Spleen (tissue), 11 donors: ENCODE measurements at regions not wholly inside any gene's neighbourhood (a gene's known extent, or its start where the extent isn't known, plus 50 kb on each side); places are given as distances from the start of the nearest gene placed in this dataset.

Experiments used
- DNase-seq: peaks from one replicate; pipeline ENCODE4 v3.0.0-alpha.2; 2020
- H3K27ac ChIP-seq, 8 donors: fragments of 200-600 bp; sonication (generic) in 7 of 8; 1 replicate in 4 of 8; 2 replicates in 4 of 8; pipeline versions ENCODE4 v1.5.0 to v1.8.0; 2016 to 2021; ENCODE audit warnings: inconsistent platforms in 4 of 8, mild to moderate bottlenecking in 4 of 8, moderate library complexity in 1 of 8
- H3K27me3 ChIP-seq, 7 donors: fragments of 200-600 bp; sonication (generic) in 6 of 7; replicated peaks in 1 of 7; 1 replicate in 4 of 7; 2 replicates in 3 of 7; pipeline versions ENCODE4 v1.5.0 to v1.8.0; 2016 to 2021; ENCODE audit warnings: inconsistent platforms in 3 of 7, mild to moderate bottlenecking in 1 of 7
- H3K36me3 ChIP-seq, 6 donors: fragments of 200-600 bp; sonication (generic) in 5 of 6; 1 replicate in 4 of 6; 2 replicates in 2 of 6; pipeline versions ENCODE4 v1.5.0 to v1.8.0; 2016 to 2021; ENCODE audit warnings: inconsistent platforms in 2 of 6
- H3K4me1 ChIP-seq, 6 donors: fragments of 200-600 bp; sonication (generic) in 5 of 6; 1 replicate in 3 of 6; 2 replicates in 3 of 6; pipeline versions ENCODE4 v1.5.0 to v1.8.0; 2016 to 2021; ENCODE audit warnings: inconsistent platforms in 3 of 6
- H3K4me3 ChIP-seq, 8 donors: fragments of 200-600 bp; sonication (generic) in 7 of 8; 1 replicate in 4 of 8; 2 replicates in 4 of 8; pipeline versions ENCODE4 v1.5.0 to v1.8.0; 2016 to 2021; ENCODE audit warnings: inconsistent platforms in 4 of 8, mild to moderate bottlenecking in 4 of 8, moderate library complexity in 2 of 8
- H3K9me3 ChIP-seq, 8 donors: fragments of 200-600 bp; sonication (generic) in 7 of 8; 1 replicate in 4 of 8; 2 replicates in 4 of 8; pipeline versions ENCODE4 v1.5.0 to v1.8.0; 2016 to 2021; ENCODE audit warnings: inconsistent platforms in 4 of 8
- POLR2A ChIP-seq, 3 donors: fragments of 450-650 bp; IDR thresholded peaks; one replicate each; pipeline ENCODE4 v1.5.1; 2017; ENCODE audit warnings: antibody characterized with exemption in 3 of 3, mild to moderate bottlenecking in 1 of 3
- POLR2AphosphoS5 ChIP-seq, 3 donors: sonication (generic); formaldehyde crosslinking; IDR thresholded peaks; one replicate each; pipeline ENCODE4 v1.5.1; 2017; ENCODE audit warnings: antibody characterized with exemption in 3 of 3
- WGBS, 5 donors: extraction: QIAGEN DNeasy Blood & Tissue Kit in 3 of 5; methylation state at CpG; one replicate each; pipeline versions ENCODE4 v1.1.5 to v1.1.7; 2013 to 2018; 5-methylcytosine and 5-hydroxymethylcytosine counted together
- intact Hi-C: fragments of 100-400 bp; cut with DNase I; formaldehyde crosslinking; loops from one replicate; pipeline ENCODE4 v1.15.0; 2023; ENCODE audit warnings: low total_unique reads
- TF ChIP-seq, protein P1 (sequence below), 11 experiments: fragments of 200-600 bp in 7 of 11; fragments of 450-650 bp in 4 of 11; sonication (generic) in 4 of 11; IDR thresholded peaks in 8 of 11; conservative IDR thresholded peaks in 3 of 11; 1 replicate in 7 of 11; 2 replicates in 4 of 11; pipeline versions ENCODE4 v1.4.0 to v1.8.0; 2016 to 2021; ENCODE audit warnings: antibody characterized with exemption in 11 of 11, inconsistent platforms in 4 of 11, mild to moderate bottlenecking in 1 of 11
- donor health status: healthy with polysubstance abuse.
- donor health status: DM: no; HTN: no; CAD: no; lungs with moderate emphysema.
- donor health status: DM: no; HTN: no; CAD: no.
- donor health status: Bipolar disorder and iron deficiency.
- donor health status: healthy.
- donor health status: DM: no; HTN: no; CAD: no.
- donor health status: DM: yes; HTN: yes; CAD: no.

DNA sequence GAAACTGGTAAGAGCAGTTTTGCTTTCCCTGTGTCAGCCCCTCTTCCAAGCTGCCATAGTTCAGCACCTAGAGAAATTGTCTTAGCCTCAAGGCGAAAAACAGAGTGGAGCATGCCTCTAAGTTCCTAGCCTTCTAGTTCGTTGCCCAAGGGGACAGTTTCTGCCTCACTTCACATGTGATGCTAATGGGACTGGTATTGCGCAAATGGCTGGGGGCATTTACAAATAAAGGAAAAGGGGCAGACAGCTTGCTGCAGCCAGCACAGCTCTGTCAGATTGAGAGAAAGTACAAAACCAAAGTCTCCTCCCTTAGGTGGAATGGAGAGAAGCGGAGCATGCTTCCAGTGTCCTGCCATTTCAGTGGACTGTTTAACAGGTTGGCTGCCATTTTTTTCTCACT, 567.7 kb downstream of the ETV1 start:
- no peak overlapping the region for H3K4me3 ChIP-seq
- no peaks in the 10 kb centered on the region for H3K36me3 ChIP-seq
- DNase-seq, result no peak
- H3K4me1 ChIP-seq, result no peaks in the 10 kb centered on the region
- H3K27me3 ChIP-seq, result no peaks in the 10 kb centered on the region
- WGBS, 5 donors, result 86 to 93% (median 87%) methylated on average over 4 of the region's 4 CpGs
- TF ChIP-seq POLR2AphosphoS5 (IDR thresholded peaks at IDR 0.05) (no peak), POLR2A (IDR thresholded peaks at IDR 0.05) (no peak)
- TF ChIP-seq, protein P1, sequence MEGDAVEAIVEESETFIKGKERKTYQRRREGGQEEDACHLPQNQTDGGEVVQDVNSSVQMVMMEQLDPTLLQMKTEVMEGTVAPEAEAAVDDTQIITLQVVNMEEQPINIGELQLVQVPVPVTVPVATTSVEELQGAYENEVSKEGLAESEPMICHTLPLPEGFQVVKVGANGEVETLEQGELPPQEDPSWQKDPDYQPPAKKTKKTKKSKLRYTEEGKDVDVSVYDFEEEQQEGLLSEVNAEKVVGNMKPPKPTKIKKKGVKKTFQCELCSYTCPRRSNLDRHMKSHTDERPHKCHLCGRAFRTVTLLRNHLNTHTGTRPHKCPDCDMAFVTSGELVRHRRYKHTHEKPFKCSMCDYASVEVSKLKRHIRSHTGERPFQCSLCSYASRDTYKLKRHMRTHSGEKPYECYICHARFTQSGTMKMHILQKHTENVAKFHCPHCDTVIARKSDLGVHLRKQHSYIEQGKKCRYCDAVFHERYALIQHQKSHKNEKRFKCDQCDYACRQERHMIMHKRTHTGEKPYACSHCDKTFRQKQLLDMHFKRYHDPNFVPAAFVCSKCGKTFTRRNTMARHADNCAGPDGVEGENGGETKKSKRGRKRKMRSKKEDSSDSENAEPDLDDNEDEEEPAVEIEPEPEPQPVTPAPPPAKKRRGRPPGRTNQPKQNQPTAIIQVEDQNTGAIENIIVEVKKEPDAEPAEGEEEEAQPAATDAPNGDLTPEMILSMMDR (IDR thresholded peaks at IDR 0.05 in 8 of 11, conservative IDR thresholded peaks at IDR 0.05 in 3 of 11), result no peak
- H3K9me3 ChIP-seq, result peaks cover 0 to 54% (median 39%) of the 10 kb centered on the region in 8 donors
- intact Hi-C loops, result no loop called here
- H3K27ac ChIP-seq, result no peak overlapping the region

GRCh38 chr7:13433946-13434345, 555.5 kb downstream of the ETV1 start:
- intact Hi-C loops, result no loop called here
- H3K4me1 ChIP-seq, result no peaks in the 10 kb centered on the region
- H3K9me3 ChIP-seq, result no peaks in the 10 kb centered on the region
- H3K27ac ChIP-seq, result no peak overlapping the region
- H3K4me3 ChIP-seq, result no peak overlapping the region
- H3K36me3 ChIP-seq, result no peaks in the 10 kb centered on the region
- TF ChIP-seq POLR2AphosphoS5 (IDR thresholded peaks at IDR 0.05), result no peak
- TF ChIP-seq, protein P1 (IDR thresholded peaks at IDR 0.05 in 8 of 11, conservative IDR thresholded peaks at IDR 0.05 in 3 of 11), result no peak
- TF ChIP-seq POLR2A (IDR thresholded peaks at IDR 0.05), result no peak
- DNase-seq, result no peak
- 58 to 91% (median 83%) methylated on average over 2 of the region's 2 CpGs for WGBS, 5 donors
- H3K27me3 ChIP-seq, result no peaks in the 10 kb centered on the region

GRCh38 chr7:13442226-13442625, 547.2 kb downstream of the ETV1 start:
- Histone ChIP-seq H3K4me3 (no peak overlapping the region), H3K27me3 (no peaks in the 10 kb centered on the region), H3K27ac (no peak overlapping the region), H3K9me3 (no peaks in the 10 kb centered on the region), H3K4me1 (no peaks in the 10 kb centered on the region), H3K36me3 (no peaks in the 10 kb centered on the region)
- DNase-seq, result no peak
- 46 to 68% (median 59%) methylated on average over 1 of the region's 1 CpG for WGBS, 5 donors
- intact Hi-C loops, result no loop called here
- no peak for TF ChIP-seq POLR2A (IDR thresholded peaks at IDR 0.05)
- TF ChIP-seq, protein P1 (IDR thresholded peaks at IDR 0.05 in 8 of 11, conservative IDR thresholded peaks at IDR 0.05 in 3 of 11), result no peak
- TF ChIP-seq POLR2AphosphoS5 (IDR thresholded peaks at IDR 0.05), result no peak

- no peaks in the 10 kb centered on the region for H3K36me3 ChIP-seq
- H3K9me3 ChIP-seq, result peaks cover 0 to 18% (median 0%) of the 10 kb centered on the region in 8 donors
- H3K27me3 ChIP-seq, result no peaks in the 10 kb centered on the region
- intact Hi-C loops, result no loop called here
- H3K4me3 ChIP-seq, result no peak overlapping the region
- no peak overlapping the region for H3K27ac ChIP-seq
- DNase-seq, result no peak
- 72 to 93% (median 84%) methylated on average over 1 of the region's 1 CpG for WGBS, 5 donors
- H3K4me1 ChIP-seq, result no peaks in the 10 kb centered on the region
- no peak for TF ChIP-seq POLR2AphosphoS5 (IDR thresholded peaks at IDR 0.05)
- TF ChIP-seq, protein P1 (IDR thresholded peaks at IDR 0.05 in 8 of 11, conservative IDR thresholded peaks at IDR 0.05 in 3 of 11), result no peak
- TF ChIP-seq POLR2A (IDR thresholded peaks at IDR 0.05), result no peak
Measured at GRCh38 chr7:13447637-13448036, 541.8 kb downstream of the ETV1 start.
